ENCODE measurements at regions not wholly inside any gene's neighbourhood (a gene's known extent, or its start where the extent isn't known, plus 50 kb on each side); places are given as distances from the start of the nearest gene placed in this dataset.

DNA sequence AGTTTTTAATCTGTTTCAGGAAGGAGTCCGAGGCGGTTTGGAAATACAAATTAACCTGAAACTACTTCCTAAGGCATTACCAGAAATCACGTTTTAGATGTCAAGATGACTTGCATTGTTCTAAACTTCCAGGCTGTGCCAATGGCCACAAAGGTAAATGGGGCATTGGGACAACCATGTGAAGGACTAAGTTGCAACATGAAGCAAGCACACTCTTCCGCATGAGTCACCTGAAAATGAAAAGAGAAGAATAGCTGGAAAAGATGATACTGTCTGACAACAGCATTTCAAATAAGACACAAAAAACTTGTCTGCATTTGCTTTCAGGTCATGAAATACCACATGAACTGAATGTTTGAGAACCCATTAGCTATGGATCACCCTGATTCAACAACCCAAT lies 262.1 kb downstream of the AHR start:
- TF ChIP-seq POLR2AphosphoS5 (IDR thresholded peaks at IDR 0.05; ENCODE audit: low read depth, low read length): no peak
- TF ChIP-seq POLR2A (IDR thresholded peaks at IDR 0.05; ENCODE audit: low read depth, low read length): no peak
- TF ChIP-seq TAF1 (IDR thresholded peaks at IDR 0.05; ENCODE audit: low read depth, low read length): no peak
- no peak for TF ChIP-seq SPI1 (IDR thresholded peaks at IDR 0.05; ENCODE audit: low read depth, low read length)
